ENCODE measurements at regions not wholly inside any gene's neighbourhood (a gene's known extent, or its start where the extent isn't known, plus 50 kb on each side); places are given as distances from the start of the nearest gene placed in this dataset.

GRCh38 chr17:74089869-74090464 lies 113.5 kb upstream of the RPL38 start:
- TF ChIP-seq POLR2A (IDR thresholded peaks at IDR 0.05) = no peak
- peak in 3 of 5 experiments; percentile 20 to 29 (median 23) for TF ChIP-seq CTCF (IDR thresholded peaks at IDR 0.05)
- TF ChIP-seq EP300 (IDR thresholded peaks at IDR 0.05) = no peak

Measured in tibial nerve (tissue), 4 donors.